HCT116 (cell line): ENCODE measurements at regions not wholly inside any gene's neighbourhood (a gene's known extent, or its start where the extent isn't known, plus 50 kb on each side); places are given as distances from the start of the nearest gene placed in this dataset.

Experiments used
- ATAC-seq: fragments of 200-7000 bp; cut with Tn5 transposase; 2 replicates; pipeline ENCODE4 v1.9.1; 2020; ENCODE audit warnings: mild to moderate bottlenecking, moderate library complexity
- BruUV-seq: library from RNA; stranded (reverse); fragments of 400-500 nt; replicated peaks from 2 replicates; lab custom pipeline; 2021; lab: Mats Ljungman, UMichigan
- CTCF ChIA-PET: fragments of 300-600 bp; sonication (Branson Sonifier 250); formaldehyde crosslinking; loops from one replicate; lab custom pipeline; 2021; ENCODE audit warnings: antibody characterized with exemption; lab: Charles Lee
- POLR2A ChIA-PET: fragments of 300-600, 350-600 bp; sonication (Branson Sonifier 250); formaldehyde crosslinking; loops from one replicate; lab custom pipeline; 2021; ENCODE audit warnings: antibody characterized with exemption; lab: Charles Lee
- RAD21 ChIA-PET, 2 experiments: fragments of 300-600 bp; sonication (Branson Sonifier 250); formaldehyde crosslinking; loops; one replicate each; lab custom pipeline; 2023; ENCODE audit warnings: low total read pairs in 2 of 2; ENCODE audit not compliant: uncharacterized antibody in 2 of 2, unreplicated experiment in 2 of 2, low non-redundant PET in 1 of 2; lab: Charles Lee
- DNase-seq: peaks from one replicate; pipeline ENCODE4 v3.0.0-alpha.2; 2010; ENCODE audit warnings: low read depth, low spot score
- H2AFZ ChIP-seq: fragments of 200-600 bp; shearing (Covaris generic), sonication (generic); 2 replicates; pipeline ENCODE4 v1.6.1; 2017; ENCODE audit warnings: low read depth, mixed run types, mixed read lengths, antibody characterized with exemption, low read length; ENCODE audit not compliant: poor library complexity, severe bottlenecking
- H3K27ac ChIP-seq: 2 replicates; pipeline ENCODE4 v1.5.1; 2012; ENCODE audit warnings: low read depth, low read length
- H3K27me3 ChIP-seq: fragments of 200-600 bp; sonication (generic); 2 replicates; pipeline ENCODE4 v1.6.1; 2016; ENCODE audit warnings: mixed run types, low read length, mixed read lengths; ENCODE audit not compliant: insufficient read depth
- H3K36me3 ChIP-seq, 2 experiments: fragments of 200-500 bp in 1 of 2; fragments of 200-600 bp in 1 of 2; sonication (Bioruptor generic) in 1 of 2; sonication (generic) in 1 of 2; 2 replicates each; pipeline versions ENCODE4 v1.5.1 to v1.6.1; 2014 to 2016; ENCODE audit warnings: low read length in 2 of 2, inconsistent platforms in 1 of 2, mixed read lengths in 1 of 2, mixed run types in 1 of 2; ENCODE audit not compliant: insufficient read depth in 2 of 2, control insufficient read depth in 1 of 2
- H3K4me1 ChIP-seq, 2 experiments: fragments of 200-600 bp in 1 of 2; sonication (generic) in 1 of 2; 2 replicates each; pipeline versions ENCODE4 v1.5.1 to v1.6.1; 2012 to 2017; ENCODE audit warnings: low read length in 2 of 2, inconsistent platforms in 1 of 2, mild to moderate bottlenecking in 1 of 2, mixed read lengths in 1 of 2, mixed run types in 1 of 2, moderate library complexity in 1 of 2; ENCODE audit not compliant: insufficient read depth in 2 of 2, control insufficient read depth in 1 of 2
- H3K4me2 ChIP-seq: fragments of 200-600 bp; sonication (generic); 2 replicates; pipeline ENCODE4 v1.6.1; 2017; ENCODE audit warnings: mixed run types, low read length, mixed read lengths
- H3K4me3 ChIP-seq, 2 experiments: fragments of 200-600 bp in 1 of 2; sonication (generic) in 1 of 2; replicated peaks in 1 of 2; 2 replicates each; pipeline ENCODE4 v1.5.1; 2011 to 2016; ENCODE audit warnings: low read length in 2 of 2, control low read depth in 1 of 2, low read depth in 1 of 2, mild to moderate bottlenecking in 1 of 2, mixed read lengths in 1 of 2, mixed run types in 1 of 2
- H3K79me2 ChIP-seq: fragments of 200-600 bp; sonication (generic); 2 replicates; pipeline ENCODE4 v1.6.1; 2017; ENCODE audit warnings: mild to moderate bottlenecking, mixed run types, low read length, moderate library complexity, mixed read lengths; ENCODE audit not compliant: insufficient read depth
- H3K9ac ChIP-seq: fragments of 200-600 bp; sonication (generic); 2 replicates; pipeline ENCODE4 v1.6.1; 2016; ENCODE audit warnings: low read length, mixed read lengths
- H3K9me2 ChIP-seq: fragments of 200-600 bp; sonication (generic), shearing (Covaris generic); 2 replicates; pipeline ENCODE4 v1.6.1; 2017; ENCODE audit warnings: mixed run types, mild to moderate bottlenecking, moderate library complexity; ENCODE audit not compliant: insufficient read depth
- H3K9me3 ChIP-seq, 2 experiments: fragments of 200-500 bp in 1 of 2; fragments of 200-600 bp in 1 of 2; sonication (Bioruptor generic) in 1 of 2; sonication (generic) in 1 of 2; 2 replicates each; pipeline ENCODE4 v1.6.1; 2014 to 2017; ENCODE audit warnings: low read length in 2 of 2, mixed read lengths in 2 of 2, inconsistent platforms in 1 of 2, low read depth in 1 of 2, mild to moderate bottlenecking in 1 of 2, mixed run types in 1 of 2, moderate library complexity in 1 of 2; ENCODE audit not compliant: control insufficient read depth in 1 of 2, insufficient read depth in 1 of 2
- H4K20me1 ChIP-seq: fragments of 200-600 bp; sonication (generic), shearing (Covaris generic); 2 replicates; pipeline ENCODE4 v1.6.1; 2017; ENCODE audit warnings: mixed run types, mild to moderate bottlenecking, moderate library complexity; ENCODE audit not compliant: insufficient read depth
- EZH2phosphoT487 ChIP-seq: fragments of 200-600 bp; IDR thresholded peaks from 2 replicates; pipeline ENCODE4 v1.6.1; 2018; ENCODE audit warnings: antibody characterized with exemption, borderline replicate concordance
- FOSL1 ChIP-seq: IDR thresholded peaks from 2 replicates; pipeline ENCODE4 v1.6.1; 2012; ENCODE audit warnings: low read depth
- JUND ChIP-seq: IDR thresholded peaks from 2 replicates; pipeline ENCODE4 v1.6.1; 2012
- RAD21 ChIP-seq: IDR thresholded peaks from 2 replicates; pipeline ENCODE4 v1.6.1; 2012; ENCODE audit warnings: low read depth, mild to moderate bottlenecking
- SRF ChIP-seq: IDR thresholded peaks from 2 replicates; pipeline ENCODE4 v1.6.1; 2012; ENCODE audit warnings: low read depth
- ZFX ChIP-seq: fragments of 450-650 bp; IDR thresholded peaks from 2 replicates; pipeline ENCODE4 v1.6.1; 2017
- intact Hi-C: fragments of 100-400 bp; cut with micrococcal nuclease; formaldehyde crosslinking; loops from 2 replicates; pipeline ENCODE4 v1.10.0; 2022
- TF ChIP-seq, protein P1 (sequence below): IDR thresholded peaks from 2 replicates; pipeline ENCODE4 v1.6.1; 2011; ENCODE audit warnings: mild to moderate bottlenecking, low read length, moderate library complexity; ENCODE audit not compliant: insufficient replicate concordance; ENCODE audit errors: extremely low read depth
- TF ChIP-seq, protein P2 (sequence below): IDR thresholded peaks from 2 replicates; pipeline ENCODE4 v1.6.1; 2012

- TF ChIP-seq, protein P1, sequence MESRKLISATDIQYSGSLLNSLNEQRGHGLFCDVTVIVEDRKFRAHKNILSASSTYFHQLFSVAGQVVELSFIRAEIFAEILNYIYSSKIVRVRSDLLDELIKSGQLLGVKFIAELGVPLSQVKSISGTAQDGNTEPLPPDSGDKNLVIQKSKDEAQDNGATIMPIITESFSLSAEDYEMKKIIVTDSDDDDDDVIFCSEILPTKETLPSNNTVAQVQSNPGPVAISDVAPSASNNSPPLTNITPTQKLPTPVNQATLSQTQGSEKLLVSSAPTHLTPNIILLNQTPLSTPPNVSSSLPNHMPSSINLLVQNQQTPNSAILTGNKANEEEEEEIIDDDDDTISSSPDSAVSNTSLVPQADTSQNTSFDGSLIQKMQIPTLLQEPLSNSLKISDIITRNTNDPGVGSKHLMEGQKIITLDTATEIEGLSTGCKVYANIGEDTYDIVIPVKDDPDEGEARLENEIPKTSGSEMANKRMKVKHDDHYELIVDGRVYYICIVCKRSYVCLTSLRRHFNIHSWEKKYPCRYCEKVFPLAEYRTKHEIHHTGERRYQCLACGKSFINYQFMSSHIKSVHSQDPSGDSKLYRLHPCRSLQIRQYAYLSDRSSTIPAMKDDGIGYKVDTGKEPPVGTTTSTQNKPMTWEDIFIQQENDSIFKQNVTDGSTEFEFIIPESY = no peak
- TF ChIP-seq, protein P2, sequence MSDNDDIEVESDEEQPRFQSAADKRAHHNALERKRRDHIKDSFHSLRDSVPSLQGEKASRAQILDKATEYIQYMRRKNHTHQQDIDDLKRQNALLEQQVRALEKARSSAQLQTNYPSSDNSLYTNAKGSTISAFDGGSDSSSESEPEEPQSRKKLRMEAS = no peak
- TF ChIP-seq EZH2phosphoT487 = no peak
- no peak for TF ChIP-seq SRF
- no peak for TF ChIP-seq RAD21
- TF ChIP-seq FOSL1 = no peak
- no peak for TF ChIP-seq ZFX
- TF ChIP-seq, all 23 proteins: peak for 0
Measured at GRCh38 chr2:226310146-226310545, 489.5 kb downstream of the IRS1 start (continued).

- Histone ChIP-seq H3K27ac (no peak overlapping the region), H2AFZ (no peak overlapping the region), H3K36me3 (no peaks in the 10 kb centered on the region), H3K4me1 (peaks cover 3% of the 10 kb centered on the region in 2 experiments; a peak in 2 of 4 replicates), H3K4me3 (no peak overlapping the region), H3K79me2 (no peaks in the 10 kb centered on the region), H3K9me2 (no peaks in the 10 kb centered on the region; the same call in 1 of the 2 replicates), H3K9ac (no peak overlapping the region), H3K4me2 (no peak overlapping the region), H3K27me3 (no peaks in the 10 kb centered on the region), H4K20me1 (no peaks in the 10 kb centered on the region), H3K9me3 (no peaks in the 10 kb centered on the region)
- TF ChIP-seq SRF (no peak), JUND (no peak)
- ChIA-PET POLR2A (interaction anchor here (0.7 kb wide), 1 partner anchor 77 kb away, joined by 4 read pairs; no protein-coding TSS in a partner anchor), CTCF (no interaction called here), RAD21 (no interaction called here)
- no TSS peak for BruUV-seq
- DNase-seq (no peak), ATAC-seq (no peak)
- intact Hi-C loops = no loop called here
Measured at GRCh38 chr2:226308986-226309385, 490.6 kb downstream of the IRS1 start.
